PC-9 (cell line): ENCODE measurements at regions not wholly inside any gene's neighbourhood (a gene's known extent, or its start where the extent isn't known, plus 50 kb on each side); places are given as distances from the start of the nearest gene placed in this dataset.

Experiments
- BruUV-seq: library from RNA; stranded (reverse); fragments of 400-500 nt; replicated peaks from 2 replicates; lab custom pipeline; 2021; lab: Mats Ljungman, UMichigan
- CTCF ChIA-PET: fragments of 300-600 bp; sonication (Branson Sonifier 250); formaldehyde crosslinking; loops from one replicate; lab custom pipeline; 2022; ENCODE audit warnings: antibody characterized with exemption; lab: Charles Lee
- POLR2A ChIA-PET: fragments of 300-600 bp; sonication (Branson Sonifier 250); formaldehyde crosslinking; loops from one replicate; lab custom pipeline; 2022; ENCODE audit warnings: antibody characterized with exemption; ENCODE audit not compliant: unreplicated experiment; lab: Charles Lee
- DNase-seq, 2 experiments: peaks; one replicate each; pipeline versions ENCODE4 v3.0.0 to v3.0.0-alpha.2; 2015 to 2022; ENCODE audit warnings: mixed read lengths in 1 of 2
- H2AFZ ChIP-seq: fragments of 200-600 bp; sonication (generic); 2 replicates; pipeline ENCODE4 v1.8.1; 2017; ENCODE audit warnings: antibody characterized with exemption
- H3F3A ChIP-seq: fragments of 200-600 bp; sonication (generic); 2 replicates; pipeline ENCODE4 v1.8.1; 2017; ENCODE audit warnings: antibody characterized with exemption, mild to moderate bottlenecking, low read depth; ENCODE audit not compliant: insufficient read depth
- H3K27ac ChIP-seq: fragments of 200-600 bp; sonication (generic); 2 replicates; pipeline ENCODE4 v1.6.1; 2016; ENCODE audit warnings: mixed run types
- H3K27me3 ChIP-seq: fragments of 200-600 bp; sonication (generic); 2 replicates; pipeline ENCODE4 v1.6.1; 2016; ENCODE audit warnings: low read depth, mixed run types; ENCODE audit not compliant: insufficient read depth
- H3K36me3 ChIP-seq: fragments of 200-600 bp; sonication (generic); 2 replicates; pipeline ENCODE4 v1.6.1; 2016; ENCODE audit warnings: low read depth, mixed run types
- H3K4me1 ChIP-seq: fragments of 200-600 bp; sonication (generic); replicated peaks from 2 replicates; pipeline ENCODE4 v1.6.1; 2016; ENCODE audit warnings: mixed run types; ENCODE audit not compliant: insufficient read depth
- H3K4me2 ChIP-seq: fragments of 200-600 bp; sonication (generic); 2 replicates; pipeline ENCODE4 v1.6.1; 2017; ENCODE audit warnings: mixed run types
- H3K4me3 ChIP-seq: fragments of 200-600 bp; sonication (generic); 2 replicates; pipeline ENCODE4 v1.6.1; 2016; ENCODE audit warnings: mixed run types
- H3K79me2 ChIP-seq: fragments of 200-600 bp; sonication (generic); 2 replicates; pipeline ENCODE4 v1.6.1; 2017; ENCODE audit warnings: low read depth, mixed run types
- H3K9me2 ChIP-seq: fragments of 200-600 bp; sonication (generic); 2 replicates; pipeline ENCODE4 v1.8.1; 2017; ENCODE audit warnings: mild to moderate bottlenecking; ENCODE audit not compliant: insufficient read depth
- H3K9me3 ChIP-seq: fragments of 200-600 bp; sonication (generic); 2 replicates; pipeline ENCODE4 v1.8.1; 2016; ENCODE audit warnings: low read depth; ENCODE audit not compliant: insufficient read depth
- H4K20me1 ChIP-seq: fragments of 200-600 bp; sonication (generic); 2 replicates; pipeline ENCODE4 v1.8.1; 2017; ENCODE audit not compliant: insufficient read depth
- CTCF ChIP-seq: fragments of 200-600 bp; sonication (generic); conservative IDR thresholded peaks from 2 replicates; pipeline ENCODE4 v1.6.1; 2017; ENCODE audit warnings: mixed run types, antibody characterized with exemption, mild to moderate bottlenecking, moderate library complexity
- EZH2 ChIP-seq: fragments of 200-600 bp; sonication (generic); IDR thresholded peaks from 2 replicates; pipeline ENCODE4 v1.8.0; 2017; ENCODE audit warnings: antibody characterized with exemption, low read depth
- intact Hi-C: fragments of 100-400 bp; cut with micrococcal nuclease; formaldehyde crosslinking; loops from one replicate; pipeline ENCODE4 v1.10.0; 2022; ENCODE audit not compliant: unreplicated experiment

GRCh38 chr20:16946097-16946496 is 197.9 kb downstream of the OTOR start:
- POLR2A ChIA-PET, result no interaction called here
- no peak overlapping the region for H2AFZ ChIP-seq
- BruUV-seq, result no TSS peak
- no peaks in the 10 kb centered on the region for H3K36me3 ChIP-seq
- CTCF ChIA-PET, result no interaction called here
- intact Hi-C loops, result no loop called here
- DNase-seq, result no peak
- H3K27ac ChIP-seq, result no peak overlapping the region
- H3K4me2 ChIP-seq, result no peak overlapping the region
- H3K4me1 ChIP-seq, result no peaks in the 10 kb centered on the region
- H3K4me3 ChIP-seq, result no peak overlapping the region
- H3K27me3 ChIP-seq, result peaks cover 10% of the 10 kb centered on the region
- no peaks in the 10 kb centered on the region for H4K20me1 ChIP-seq
- no peaks in the 10 kb centered on the region for H3K79me2 ChIP-seq
- TF ChIP-seq CTCF, result no peak
- H3K9me3 ChIP-seq, result no peaks in the 10 kb centered on the region
- H3K9me2 ChIP-seq, result peaks cover 7% of the 10 kb centered on the region
- no peaks in the 10 kb centered on the region for H3F3A ChIP-seq

- POLR2A ChIA-PET, result no interaction called here
- H3K9me3 ChIP-seq, result no peaks in the 10 kb centered on the region
- H4K20me1 ChIP-seq, result no peaks in the 10 kb centered on the region
- H3K4me2 ChIP-seq, result no peak overlapping the region
- H3F3A ChIP-seq, result no peaks in the 10 kb centered on the region
- no peak overlapping the region for H3K27ac ChIP-seq
- no peak overlapping the region for H2AFZ ChIP-seq
- intact Hi-C loops, result no loop called here
- H3K36me3 ChIP-seq, result no peaks in the 10 kb centered on the region
- H3K4me1 ChIP-seq, result no peaks in the 10 kb centered on the region
- TF ChIP-seq EZH2 (no peak), CTCF (no peak)
- peaks cover 13% of the 10 kb centered on the region for H3K27me3 ChIP-seq
- no TSS peak for BruUV-seq
- no peak overlapping the region for H3K4me3 ChIP-seq
- CTCF ChIA-PET, result no interaction called here
- H3K79me2 ChIP-seq, result no peaks in the 10 kb centered on the region
- DNase-seq, result no peak
- peaks cover 3% of the 10 kb centered on the region; the same call in 1 of the 2 replicates for H3K9me2 ChIP-seq
These were observed 199.3 kb downstream of the OTOR start for GRCh38 chr20:16947479-16947878.

GRCh38 chr20:16951876-16952275 is 203.7 kb downstream of the OTOR start:
- H3K9me3 ChIP-seq, result no peaks in the 10 kb centered on the region
- intact Hi-C loops, result no loop called here
- no peaks in the 10 kb centered on the region for H3K36me3 ChIP-seq
- no peak for DNase-seq
- no peaks in the 10 kb centered on the region for H3K4me1 ChIP-seq
- H3K27me3 ChIP-seq, result peaks cover 19% of the 10 kb centered on the region
- ChIA-PET POLR2A (no interaction called here), CTCF (no interaction called here)
- no peaks in the 10 kb centered on the region for H4K20me1 ChIP-seq
- H3F3A ChIP-seq, result no peaks in the 10 kb centered on the region
- no peak overlapping the region for H3K4me2 ChIP-seq
- H3K4me3 ChIP-seq, result no peak overlapping the region
- TF ChIP-seq CTCF, result no peak
- no peak for TF ChIP-seq EZH2
- no peaks in the 10 kb centered on the region for H3K9me2 ChIP-seq
- H3K27ac ChIP-seq, result no peak overlapping the region
- no TSS peak for BruUV-seq
- H2AFZ ChIP-seq, result no peak overlapping the region
- no peaks in the 10 kb centered on the region for H3K79me2 ChIP-seq
